ENCODE measurements at regions not wholly inside any gene's neighbourhood (a gene's known extent, or its start where the extent isn't known, plus 50 kb on each side); places are given as distances from the start of the nearest gene placed in this dataset.

DNA sequence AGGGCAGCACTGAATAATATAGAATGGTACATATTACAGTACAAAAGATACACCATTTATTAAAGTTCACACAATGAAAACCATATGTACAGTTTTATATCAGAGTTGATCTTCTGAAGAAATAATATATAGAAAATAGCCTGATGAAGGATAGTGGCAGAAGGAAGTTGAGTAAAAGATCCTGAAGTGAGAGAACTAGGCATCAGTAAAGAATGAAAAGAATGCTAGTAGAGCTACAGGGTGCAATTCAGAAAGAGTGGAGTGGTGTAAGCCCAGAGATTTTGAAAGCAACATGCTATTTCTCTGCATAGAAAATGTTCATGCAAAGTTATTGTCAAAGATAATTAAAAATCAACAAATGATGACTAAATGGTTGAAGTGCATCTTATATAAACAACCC lies 1552.7 kb upstream of the TENM4 start:
- Mint-ChIP-seq H3K36me3 (no peaks in the 10 kb centered on the region), H3K9me3 (peaks cover 10% of the 10 kb centered on the region), H3K27me3 (no peaks in the 10 kb centered on the region), H3K27ac (no peak overlapping the region), H3K4me3 (no peak overlapping the region), H3K4me1 (no peaks in the 10 kb centered on the region)
- ATAC-seq (ENCODE audit: low read depth): no peak
- POLR2A ChIA-PET: no interaction called here
- no peak for DNase-seq

DNA sequence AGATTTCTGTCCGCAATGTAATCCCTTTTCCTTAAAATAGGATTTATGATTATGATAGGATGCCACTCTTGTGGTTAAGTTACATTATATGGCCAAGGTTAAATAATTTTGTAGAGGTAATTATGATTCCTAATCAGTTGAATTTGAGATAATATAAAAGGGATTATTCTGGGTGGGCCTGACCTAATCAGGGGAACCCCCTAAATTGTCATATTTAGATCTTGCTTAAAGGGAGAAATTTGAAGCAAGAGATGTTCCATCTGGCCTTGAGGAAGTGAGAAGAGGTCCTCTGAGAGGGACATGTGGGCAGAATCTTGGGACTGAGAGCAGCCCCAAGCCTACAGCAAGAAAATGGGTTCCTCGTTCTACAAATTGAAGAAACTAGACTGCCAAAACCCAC lies 1550.1 kb upstream of the TENM4 start:
- DNase-seq (no peak), ATAC-seq (ENCODE audit: low read depth) (no peak)
- H3K36me3 Mint-ChIP-seq: no peaks in the 10 kb centered on the region
- no peak overlapping the region for H3K4me3 Mint-ChIP-seq
- no peak overlapping the region for H3K27ac Mint-ChIP-seq
- POLR2A ChIA-PET: no interaction called here
- no peaks in the 10 kb centered on the region for H3K4me1 Mint-ChIP-seq
- no peaks in the 10 kb centered on the region for H3K27me3 Mint-ChIP-seq
- H3K9me3 Mint-ChIP-seq: peaks cover 10% of the 10 kb centered on the region

DNA sequence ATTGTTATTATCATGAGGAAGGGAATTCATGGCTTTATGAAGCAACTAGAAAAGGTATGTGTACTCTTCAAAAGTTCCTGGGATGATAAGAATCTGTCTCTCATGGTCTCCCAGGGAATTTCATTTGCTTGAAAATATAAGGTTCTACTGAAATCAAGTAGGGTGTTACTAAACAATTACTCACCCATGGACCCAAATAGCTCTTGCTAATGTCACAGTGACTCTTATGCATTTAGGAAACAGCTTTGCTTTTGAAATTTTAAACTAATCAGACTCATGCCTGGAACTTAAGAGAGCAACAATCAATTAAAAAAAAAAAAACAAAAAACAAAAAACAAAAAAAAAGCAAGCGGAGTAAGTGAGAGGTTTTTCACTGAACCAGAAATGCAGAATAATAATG lies 1546.3 kb upstream of the TENM4 start:
- no peak for ATAC-seq (ENCODE audit: low read depth)
- DNase-seq: no peak
- no peak overlapping the region for H3K4me3 Mint-ChIP-seq
- POLR2A ChIA-PET: no interaction called here
- H3K36me3 Mint-ChIP-seq: no peaks in the 10 kb centered on the region
- H3K9me3 Mint-ChIP-seq: peaks cover 10% of the 10 kb centered on the region
- no peaks in the 10 kb centered on the region for H3K27me3 Mint-ChIP-seq
- no peak overlapping the region for H3K27ac Mint-ChIP-seq
- no peaks in the 10 kb centered on the region for H3K4me1 Mint-ChIP-seq

DNA sequence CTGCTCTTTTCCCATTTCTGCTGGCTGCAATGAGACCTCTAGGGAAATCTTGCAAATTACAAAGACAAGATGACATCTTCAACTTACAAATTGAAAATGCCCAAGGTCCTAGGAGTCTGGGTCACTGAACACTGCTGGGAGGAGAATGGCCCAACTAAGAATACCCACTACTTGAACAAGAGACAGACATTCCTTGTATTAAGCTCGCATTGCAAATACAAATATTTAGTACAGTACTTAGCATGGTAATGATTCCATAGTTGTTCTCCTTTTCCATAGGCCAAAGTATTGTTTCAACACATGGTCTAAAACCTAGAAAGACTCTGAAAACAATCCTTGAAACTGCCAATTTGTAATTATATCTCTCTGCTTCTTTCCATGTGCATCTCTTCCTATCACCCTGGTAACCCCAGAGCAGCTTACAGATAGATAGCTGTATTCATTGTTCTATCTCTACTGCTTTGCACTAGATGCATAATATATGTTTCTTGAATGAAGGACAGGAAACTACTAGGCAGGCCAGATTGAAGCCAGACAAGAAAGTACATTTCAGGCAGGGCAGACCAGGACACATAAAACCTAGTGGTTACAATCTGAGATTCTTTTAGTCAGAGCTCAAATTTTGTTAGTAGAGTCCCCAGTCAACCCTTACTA lies 1545.7 kb upstream of the TENM4 start:
- POLR2A ChIA-PET: no interaction called here
- Mint-ChIP-seq H3K4me1 (no peaks in the 10 kb centered on the region), H3K27me3 (no peaks in the 10 kb centered on the region), H3K27ac (no peak overlapping the region), H3K36me3 (no peaks in the 10 kb centered on the region), H3K4me3 (no peak overlapping the region), H3K9me3 (peaks cover 10% of the 10 kb centered on the region)
- DNase-seq (no peak), ATAC-seq (ENCODE audit: low read depth) (no peak)

DNA sequence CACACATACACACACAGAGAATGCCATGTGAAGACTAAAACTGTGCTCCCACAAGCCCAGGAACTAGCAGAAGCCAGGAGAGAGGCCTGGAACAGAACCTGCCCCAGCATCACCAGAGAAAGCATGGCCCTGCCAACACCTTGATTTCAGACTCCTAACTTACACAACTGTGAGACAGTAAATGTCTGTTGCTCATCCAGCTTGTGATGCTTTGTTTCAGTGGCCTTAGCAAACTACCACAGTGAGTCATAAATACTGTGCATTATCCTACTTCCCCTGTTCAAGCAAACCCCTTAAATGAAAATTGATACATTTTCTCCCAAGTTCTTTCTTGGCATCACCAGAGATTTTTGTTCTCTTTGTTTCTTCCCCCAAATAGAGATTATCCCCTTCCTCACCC lies 1539.4 kb upstream of the TENM4 start:
- POLR2A ChIA-PET: no interaction called here
- Mint-ChIP-seq H3K36me3 (no peaks in the 10 kb centered on the region), H3K9me3 (peaks cover 4% of the 10 kb centered on the region), H3K4me1 (no peaks in the 10 kb centered on the region), H3K27me3 (no peaks in the 10 kb centered on the region), H3K4me3 (no peak overlapping the region), H3K27ac (no peak overlapping the region)
- DNase-seq: no peak
- ATAC-seq (ENCODE audit: low read depth): no peak

DNA sequence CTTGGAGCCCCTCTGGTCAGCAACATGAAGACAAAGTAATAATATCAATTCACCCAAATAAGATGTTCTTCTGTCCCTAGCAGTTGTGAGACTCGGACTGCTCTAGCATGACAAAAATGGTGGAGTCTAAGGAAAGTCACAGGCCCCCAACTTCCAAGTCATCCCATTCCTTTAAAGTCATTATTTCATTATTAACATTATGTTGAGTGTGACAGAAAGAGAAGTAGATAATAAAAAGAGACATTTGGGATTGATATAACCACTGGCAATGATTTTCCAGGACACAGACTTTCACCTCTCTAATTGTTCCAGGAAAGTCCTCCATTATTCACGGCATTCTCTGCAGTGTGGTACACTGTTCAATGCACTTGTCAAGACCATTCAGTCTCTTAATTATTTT lies 1533.0 kb upstream of the TENM4 start:
- DNase-seq: no peak
- H3K9me3 Mint-ChIP-seq: peaks cover 4% of the 10 kb centered on the region
- POLR2A ChIA-PET: no interaction called here
- H3K27me3 Mint-ChIP-seq: no peaks in the 10 kb centered on the region
- H3K4me1 Mint-ChIP-seq: no peaks in the 10 kb centered on the region
- H3K27ac Mint-ChIP-seq: no peak overlapping the region
- H3K36me3 Mint-ChIP-seq: no peaks in the 10 kb centered on the region
- no peak overlapping the region for H3K4me3 Mint-ChIP-seq
- no peak for ATAC-seq (ENCODE audit: low read depth)

DNA sequence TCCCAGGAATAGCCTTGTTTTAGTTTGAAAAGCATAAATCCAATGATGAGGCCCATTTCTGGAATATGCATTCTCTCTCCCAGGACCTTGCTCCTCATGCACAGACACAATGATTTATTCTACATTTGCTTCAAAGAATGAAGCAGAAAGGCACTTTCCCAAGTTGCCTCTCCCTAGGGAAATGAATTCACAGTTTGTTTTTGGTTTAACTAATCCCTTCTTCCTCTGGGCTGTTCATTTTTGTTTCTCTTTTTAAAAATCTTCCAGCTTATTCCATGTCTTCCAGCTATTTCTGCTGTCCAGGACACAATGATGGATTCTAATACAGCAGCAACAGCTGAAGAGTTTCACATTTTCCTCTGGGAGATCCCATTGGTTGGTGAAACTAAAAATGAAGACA lies 1529.2 kb upstream of the TENM4 start:
- POLR2A ChIA-PET: no interaction called here

DNA sequence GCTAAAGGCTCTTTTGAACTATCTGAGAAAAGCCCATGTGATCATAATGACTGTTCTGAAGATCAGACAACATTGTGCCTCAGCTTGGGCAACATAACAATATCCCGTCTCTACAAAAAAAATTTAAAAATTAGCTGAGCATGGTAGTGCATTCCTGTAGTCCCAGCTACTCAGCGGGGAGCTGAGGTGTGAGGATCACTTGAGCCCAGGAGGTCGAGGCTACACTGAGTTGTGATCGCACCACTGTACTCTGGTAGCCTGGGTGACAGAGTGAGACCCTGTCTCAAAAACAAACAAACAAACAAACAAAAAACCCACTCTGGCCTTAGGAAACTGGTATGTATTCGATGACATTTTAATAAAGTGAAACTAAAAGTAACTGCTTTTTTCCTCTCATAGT lies 1526.8 kb upstream of the TENM4 start:
- Mint-ChIP-seq H3K9me3 (peaks cover 3% of the 10 kb centered on the region), H3K27ac (no peak overlapping the region), H3K4me1 (no peaks in the 10 kb centered on the region), H3K36me3 (no peaks in the 10 kb centered on the region), H3K27me3 (no peaks in the 10 kb centered on the region), H3K4me3 (no peak overlapping the region)
- POLR2A ChIA-PET: no interaction called here
- DNase-seq (no peak), ATAC-seq (ENCODE audit: low read depth) (no peak)

More for the DNA sequence above, 1529.2 kb upstream of the TENM4 start:
- Mint-ChIP-seq H3K9me3 (peaks cover 1% of the 10 kb centered on the region), H3K4me3 (no peak overlapping the region), H3K27ac (no peak overlapping the region), H3K4me1 (no peaks in the 10 kb centered on the region), H3K27me3 (no peaks in the 10 kb centered on the region), H3K36me3 (no peaks in the 10 kb centered on the region)
- DNase-seq (no peak), ATAC-seq (ENCODE audit: low read depth) (no peak)

DNA sequence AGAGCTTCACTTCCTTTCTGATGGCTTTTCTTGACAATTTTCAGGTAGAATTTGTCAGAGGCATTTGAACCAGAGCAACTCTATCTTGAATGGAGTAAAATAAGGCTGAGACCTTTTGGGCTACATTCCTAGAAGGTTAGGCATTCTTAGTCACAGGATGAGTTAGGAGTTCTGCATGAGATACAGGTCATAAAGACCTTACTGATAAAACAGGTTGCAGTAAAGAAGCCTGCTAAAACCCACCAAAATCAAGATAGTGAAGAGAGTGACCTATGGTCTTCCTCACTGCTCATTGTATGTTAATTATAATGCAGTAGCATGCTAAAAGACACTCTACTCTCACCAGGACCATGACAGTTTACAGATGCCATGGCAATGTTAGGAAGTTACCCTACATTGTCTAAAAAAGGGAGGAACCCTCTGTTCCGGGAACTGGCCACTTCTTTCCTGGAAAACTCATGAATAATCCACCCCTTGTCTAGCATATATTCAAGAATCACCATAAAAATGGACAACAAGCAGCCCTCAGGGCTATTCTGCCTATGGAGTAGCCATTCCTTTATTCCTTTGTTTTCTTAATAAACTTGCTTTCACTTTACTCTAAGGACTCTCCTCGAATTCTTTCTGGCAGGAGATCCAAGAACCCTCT lies 1519.7 kb upstream of the TENM4 start:
- Mint-ChIP-seq H3K9me3 (peaks cover 6% of the 10 kb centered on the region), H3K4me3 (no peak overlapping the region), H3K36me3 (no peaks in the 10 kb centered on the region), H3K4me1 (no peaks in the 10 kb centered on the region), H3K27me3 (no peaks in the 10 kb centered on the region), H3K27ac (no peak overlapping the region)
- ATAC-seq (ENCODE audit: low read depth) (no peak), DNase-seq (no peak)
- POLR2A ChIA-PET: no interaction called here

DNA sequence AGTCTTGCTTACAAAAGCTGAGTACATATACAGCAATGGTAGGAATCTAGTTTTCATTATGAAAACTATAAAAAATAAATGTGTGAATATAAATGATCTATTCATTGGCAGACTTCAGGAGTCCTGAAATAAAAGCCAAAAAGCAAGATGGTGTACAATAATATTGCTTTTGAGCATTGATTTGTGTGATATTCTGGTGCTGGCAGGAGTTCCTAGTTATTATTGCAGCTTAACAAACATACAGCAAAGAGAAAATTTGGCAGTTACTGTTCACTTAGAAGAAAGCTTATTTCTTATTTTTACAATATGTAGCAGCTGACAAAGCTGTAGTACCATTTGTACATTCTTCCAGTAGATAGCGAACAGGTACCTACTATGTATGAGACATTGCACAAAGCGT lies 1518.9 kb upstream of the TENM4 start:
- H3K36me3 Mint-ChIP-seq: no peaks in the 10 kb centered on the region
- H3K4me1 Mint-ChIP-seq: no peaks in the 10 kb centered on the region

DNA sequence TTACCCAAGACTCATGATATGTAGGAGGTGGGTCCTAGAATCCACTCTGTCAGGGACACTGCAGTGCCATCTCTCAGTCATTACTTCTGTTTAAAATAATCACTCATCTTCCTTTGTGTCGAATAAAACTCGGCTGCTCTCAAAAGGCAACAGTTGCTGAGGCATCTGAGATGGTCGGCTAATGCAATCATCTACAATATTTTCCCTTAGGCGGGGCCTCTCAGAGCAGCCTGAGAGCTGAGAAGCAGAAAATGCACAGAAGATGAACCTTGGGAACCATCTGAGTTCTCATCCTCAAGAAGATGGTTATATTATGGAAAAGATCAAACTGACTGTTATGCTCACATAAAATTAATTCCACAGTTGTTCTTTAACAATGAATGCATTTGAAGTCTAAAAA lies 1518.2 kb upstream of the TENM4 start:
- DNase-seq (no peak), ATAC-seq (ENCODE audit: low read depth) (no peak)
- Mint-ChIP-seq H3K4me3 (no peak overlapping the region), H3K9me3 (peaks cover 7% of the 10 kb centered on the region), H3K27me3 (no peaks in the 10 kb centered on the region), H3K36me3 (no peaks in the 10 kb centered on the region), H3K27ac (no peak overlapping the region), H3K4me1 (no peaks in the 10 kb centered on the region)
- POLR2A ChIA-PET: no interaction called here

More for the DNA sequence above, 1518.9 kb upstream of the TENM4 start:
- ATAC-seq (ENCODE audit: low read depth) (no peak), DNase-seq (no peak)
- Mint-ChIP-seq H3K27me3 (no peaks in the 10 kb centered on the region), H3K27ac (no peak overlapping the region), H3K9me3 (peaks cover 6% of the 10 kb centered on the region), H3K4me3 (no peak overlapping the region)
- POLR2A ChIA-PET: no interaction called here

DNA sequence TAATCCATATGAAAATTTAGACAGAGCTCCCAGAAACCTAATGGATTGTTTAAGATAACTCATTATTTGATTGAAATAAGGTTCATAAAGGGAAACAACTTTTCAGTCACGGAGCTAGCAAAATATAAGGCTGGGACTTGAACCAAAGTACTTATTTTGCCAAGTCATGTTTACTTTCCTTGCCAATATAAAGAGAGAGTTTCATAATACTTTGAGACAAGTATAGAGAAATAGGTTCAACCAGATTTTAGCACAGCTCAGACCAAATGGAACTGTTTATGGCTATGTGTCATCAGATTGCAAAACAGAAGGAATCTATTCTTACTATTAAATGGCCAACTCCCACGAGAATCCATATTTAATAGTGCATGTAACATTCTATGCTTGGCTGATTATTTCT lies 1517.5 kb upstream of the TENM4 start:
- no peak for ATAC-seq (ENCODE audit: low read depth)
- POLR2A ChIA-PET: no interaction called here
- Mint-ChIP-seq H3K9me3 (peaks cover 5% of the 10 kb centered on the region), H3K27ac (no peak overlapping the region), H3K36me3 (no peaks in the 10 kb centered on the region), H3K4me3 (no peak overlapping the region), H3K27me3 (no peaks in the 10 kb centered on the region), H3K4me1 (no peaks in the 10 kb centered on the region)
- no peak for DNase-seq

DNA sequence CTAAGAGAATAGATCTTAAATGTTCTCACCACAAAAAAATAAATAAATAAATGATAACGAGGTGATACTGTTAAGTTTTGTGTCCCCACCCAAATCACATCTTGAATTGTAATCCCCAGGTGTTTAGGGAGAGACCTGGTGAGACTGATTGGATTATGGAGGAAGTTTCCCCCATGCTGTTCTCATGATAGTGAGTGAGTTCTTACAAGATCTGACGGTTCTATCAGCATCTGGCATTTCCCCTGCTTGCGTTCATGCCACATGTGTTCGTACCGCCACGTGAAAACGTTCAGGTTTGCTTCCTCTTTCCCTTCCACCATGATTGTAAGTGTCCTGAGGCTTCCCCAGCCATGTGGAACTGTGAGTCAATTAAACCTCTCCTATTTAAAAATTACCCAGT lies 1514.8 kb upstream of the TENM4 start:
- DNase-seq: no peak
- H3K36me3 Mint-ChIP-seq: no peaks in the 10 kb centered on the region
- H3K27ac Mint-ChIP-seq: no peak overlapping the region
- H3K27me3 Mint-ChIP-seq: no peaks in the 10 kb centered on the region
- no peak overlapping the region for H3K4me3 Mint-ChIP-seq
- no peaks in the 10 kb centered on the region for H3K4me1 Mint-ChIP-seq
- H3K9me3 Mint-ChIP-seq: peaks cover 3% of the 10 kb centered on the region
- POLR2A ChIA-PET: no interaction called here
- ATAC-seq (ENCODE audit: low read depth): no peak

DNA sequence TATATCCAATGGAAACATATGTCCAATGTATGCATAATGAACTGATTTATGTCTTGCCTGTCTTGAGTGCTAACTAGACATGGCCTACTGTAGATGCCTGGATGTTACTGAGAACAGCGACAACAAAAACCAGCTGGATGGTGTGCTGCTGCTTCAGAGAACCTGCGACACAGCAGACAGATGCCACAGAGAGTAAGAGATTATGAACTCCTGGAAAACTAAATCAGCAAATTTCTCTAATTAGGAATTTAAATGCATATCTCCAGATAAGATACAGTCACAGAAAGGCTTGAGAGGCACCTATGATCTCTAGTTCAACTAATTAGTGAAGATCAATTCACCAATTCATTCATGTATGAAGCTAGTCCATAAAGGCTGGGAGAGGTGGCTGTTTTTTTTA lies 1508.0 kb upstream of the TENM4 start:
- POLR2A ChIA-PET: no interaction called here
- Mint-ChIP-seq H3K9me3 (no peaks in the 10 kb centered on the region), H3K27ac (no peak overlapping the region), H3K4me1 (no peaks in the 10 kb centered on the region), H3K27me3 (no peaks in the 10 kb centered on the region), H3K36me3 (no peaks in the 10 kb centered on the region), H3K4me3 (no peak overlapping the region)
- no peak for ATAC-seq (ENCODE audit: low read depth)
- DNase-seq: no peak

DNA sequence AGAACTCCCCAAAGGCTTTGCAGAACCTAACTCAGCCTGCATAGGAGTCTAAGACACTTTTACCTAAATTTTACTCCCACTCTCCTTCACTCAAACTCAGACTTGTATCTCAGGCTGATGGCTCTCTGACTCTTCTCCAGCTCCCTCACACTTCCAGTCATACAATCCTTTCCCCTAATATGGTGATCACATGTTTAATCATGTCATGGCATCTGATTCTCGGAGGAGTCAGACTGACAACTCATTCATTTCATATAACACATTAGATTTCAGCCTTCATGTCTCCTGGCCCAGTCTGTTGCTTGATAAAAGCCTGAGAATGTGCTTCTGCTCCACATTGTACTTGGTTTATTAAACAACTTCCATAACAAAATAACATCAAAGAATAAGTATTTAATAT lies 1503.9 kb upstream of the TENM4 start:
- no peak for DNase-seq
- H3K27me3 Mint-ChIP-seq: no peaks in the 10 kb centered on the region
- no peaks in the 10 kb centered on the region for H3K4me1 Mint-ChIP-seq
- H3K27ac Mint-ChIP-seq: no peak overlapping the region
- H3K9me3 Mint-ChIP-seq: peaks cover 4% of the 10 kb centered on the region
- ATAC-seq (ENCODE audit: low read depth): no peak
- no peak overlapping the region for H3K4me3 Mint-ChIP-seq
- no peaks in the 10 kb centered on the region for H3K36me3 Mint-ChIP-seq
- POLR2A ChIA-PET: no interaction called here
